Neural cell (in vitro differentiated cells): ENCODE measurements at regions not wholly inside any gene's neighbourhood (a gene's known extent, or its start where the extent isn't known, plus 50 kb on each side); places are given as distances from the start of the nearest gene placed in this dataset.

Experiments
- H2AFZ ChIP-seq: fragments of 200-600, 300-800 bp; sonication (generic), shearing (Covaris generic); 2 replicates; pipeline ENCODE4 v1.6.0; 2014; ENCODE audit warnings: low read depth, mild to moderate bottlenecking, antibody characterized with exemption, low read length, moderate library complexity
- H3F3A ChIP-seq: fragments of 200-600 bp; shearing (Covaris generic); 2 replicates; pipeline ENCODE4 v1.6.1; 2016; ENCODE audit warnings: mild to moderate bottlenecking, moderate library complexity, mixed read lengths, antibody characterized with exemption, low read length; ENCODE audit not compliant: insufficient read depth, poor library complexity, severe bottlenecking
- H3K27ac ChIP-seq: fragments of 200-600, 300-800 bp; sonication (generic), shearing (Covaris generic); 2 replicates; pipeline ENCODE4 v1.5.1; 2014; ENCODE audit warnings: mild to moderate bottlenecking, low read length, moderate library complexity
- H3K27me3 ChIP-seq: fragments of 300-800, 200-600 bp; sonication (generic), shearing (Covaris generic); 2 replicates; pipeline ENCODE4 v1.6.0; 2014; ENCODE audit warnings: mild to moderate bottlenecking, low read depth, low read length, moderate library complexity; ENCODE audit not compliant: insufficient read depth
- H3K36me3 ChIP-seq: fragments of 300-800, 200-600 bp; sonication (generic), shearing (Covaris generic); 2 replicates; pipeline ENCODE4 v1.5.1; 2014; ENCODE audit warnings: mild to moderate bottlenecking, antibody characterized with exemption, low read length, moderate library complexity; ENCODE audit not compliant: insufficient read depth
- H3K4me2 ChIP-seq: fragments of 300-800, 200-600 bp; sonication (generic), shearing (Covaris generic); 2 replicates; pipeline ENCODE4 v1.6.0; 2014; ENCODE audit warnings: mild to moderate bottlenecking, low read length
- H3K4me3 ChIP-seq: fragments of 300-800, 200-600 bp; sonication (generic), shearing (Covaris generic); 2 replicates; pipeline ENCODE4 v1.5.1; 2014; ENCODE audit warnings: mild to moderate bottlenecking, low read length, moderate library complexity
- H3K79me2 ChIP-seq: fragments of 200-600 bp; shearing (Covaris generic); replicated peaks from 2 replicates; pipeline ENCODE4 v1.6.0; 2014; ENCODE audit warnings: mild to moderate bottlenecking, low read length, moderate library complexity; ENCODE audit not compliant: insufficient read depth
- H3K9ac ChIP-seq: fragments of 300-800, 200-600 bp; sonication (generic), shearing (Covaris generic); 2 replicates; pipeline ENCODE4 v1.6.1; 2016; ENCODE audit warnings: mild to moderate bottlenecking, low read length, mixed read lengths
- H3K9me2 ChIP-seq: fragments of 200-600 bp; shearing (Covaris generic); 2 replicates; pipeline ENCODE4 v1.6.1; 2016; ENCODE audit warnings: mild to moderate bottlenecking, low read length, mixed read lengths; ENCODE audit not compliant: insufficient read depth
- H3K9me3 ChIP-seq: fragments of 200-600, 300-800 bp; sonication (generic), shearing (Covaris generic); 2 replicates; pipeline ENCODE4 v1.6.1; 2016; ENCODE audit warnings: mild to moderate bottlenecking, mixed run types, low read length, moderate library complexity, mixed read lengths
- H4K20me1 ChIP-seq: fragments of 200-600 bp; shearing (Covaris generic); 2 replicates; pipeline ENCODE4 v1.6.1; 2016; ENCODE audit warnings: mild to moderate bottlenecking, mixed run types; ENCODE audit not compliant: insufficient read depth
- EP300 ChIP-seq: fragments of 450-650 bp; conservative IDR thresholded peaks from 2 replicates; pipeline ENCODE4 v1.6.1; 2014; ENCODE audit warnings: antibody characterized with exemption, mild to moderate bottlenecking, moderate library complexity; ENCODE audit not compliant: poor library complexity, severe bottlenecking
- EZH2 ChIP-seq: fragments of 200-600, 300-800 bp; shearing (Covaris generic), sonication (generic); IDR thresholded peaks from 2 replicates; pipeline ENCODE4 v1.6.1; 2014; ENCODE audit warnings: antibody characterized with exemption, low read length, borderline replicate concordance, mild to moderate bottlenecking; ENCODE audit not compliant: insufficient read depth, poor library complexity, severe bottlenecking
- MXI1 ChIP-seq: fragments of 450-650 bp; conservative IDR thresholded peaks from 2 replicates; pipeline ENCODE4 v1.6.1; 2014; ENCODE audit warnings: antibody characterized with exemption, mild to moderate bottlenecking; ENCODE audit not compliant: poor library complexity, severe bottlenecking
- POLR2AphosphoS5 ChIP-seq: IDR thresholded peaks from 2 replicates; pipeline ENCODE4 v1.6.1; 2012
- RAD21 ChIP-seq: fragments of 450-650 bp; conservative IDR thresholded peaks from 2 replicates; pipeline ENCODE4 v1.6.1; 2014; ENCODE audit warnings: antibody characterized with exemption, mild to moderate bottlenecking, moderate library complexity
- SMC3 ChIP-seq: fragments of 450-650 bp; conservative IDR thresholded peaks from 2 replicates; pipeline ENCODE4 v1.6.1; 2014; ENCODE audit warnings: antibody characterized with exemption, mild to moderate bottlenecking, moderate library complexity; ENCODE audit not compliant: poor library complexity
- TAF1 ChIP-seq: IDR thresholded peaks from 2 replicates; pipeline ENCODE4 v1.6.1; 2012; ENCODE audit warnings: low read depth
- TF ChIP-seq, protein P1 (sequence below): fragments of 450-650 bp; IDR thresholded peaks from 2 replicates; pipeline ENCODE4 v1.5.1; 2014; ENCODE audit warnings: antibody characterized with exemption, mild to moderate bottlenecking, moderate library complexity; ENCODE audit not compliant: poor library complexity, severe bottlenecking
- TF ChIP-seq, protein P2 (sequence below): IDR thresholded peaks from 2 replicates; pipeline ENCODE4 v1.6.1; 2012; ENCODE audit warnings: borderline replicate concordance

DNA sequence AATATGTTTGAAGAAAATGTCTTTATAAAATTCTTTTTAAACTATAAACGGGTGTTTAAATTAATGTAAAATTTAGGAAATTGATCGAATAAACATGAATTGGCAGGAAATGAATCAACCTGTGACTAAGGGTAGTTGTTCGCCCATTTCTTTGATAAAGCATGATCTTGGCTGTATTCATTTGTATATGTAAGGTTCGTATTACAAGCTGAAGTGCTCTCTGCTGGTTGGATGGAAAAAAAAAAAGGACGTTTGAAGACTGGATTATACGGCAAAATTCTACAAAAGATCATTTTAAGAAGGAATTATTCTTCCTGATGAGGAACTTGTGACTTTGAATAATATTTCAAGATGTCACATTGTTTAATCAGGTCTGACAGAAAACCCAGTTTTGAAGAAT is 185.4 kb upstream of the ANK3 start:
- Histone ChIP-seq H3K4me3 (no peak overlapping the region), H4K20me1 (no peaks in the 10 kb centered on the region), H3K9me3 (no peaks in the 10 kb centered on the region), H3K9me2 (no peaks in the 10 kb centered on the region), H3K9ac (no peak overlapping the region), H3K27me3 (no peaks in the 10 kb centered on the region), H3K27ac (no peak overlapping the region), H3K36me3 (no peaks in the 10 kb centered on the region), H3K4me2 (no peak overlapping the region), H3F3A (peaks cover 6% of the 10 kb centered on the region), H2AFZ (no peak overlapping the region), H3K79me2 (peaks cover 23% of the 10 kb centered on the region)
- TF ChIP-seq TAF1 = no peak
- no peak for TF ChIP-seq MXI1
- TF ChIP-seq EP300 = no peak
- TF ChIP-seq RAD21 = no peak
- TF ChIP-seq POLR2AphosphoS5 = no peak
- no peak for TF ChIP-seq SMC3
- no peak for TF ChIP-seq EZH2
- TF ChIP-seq, protein P1, sequence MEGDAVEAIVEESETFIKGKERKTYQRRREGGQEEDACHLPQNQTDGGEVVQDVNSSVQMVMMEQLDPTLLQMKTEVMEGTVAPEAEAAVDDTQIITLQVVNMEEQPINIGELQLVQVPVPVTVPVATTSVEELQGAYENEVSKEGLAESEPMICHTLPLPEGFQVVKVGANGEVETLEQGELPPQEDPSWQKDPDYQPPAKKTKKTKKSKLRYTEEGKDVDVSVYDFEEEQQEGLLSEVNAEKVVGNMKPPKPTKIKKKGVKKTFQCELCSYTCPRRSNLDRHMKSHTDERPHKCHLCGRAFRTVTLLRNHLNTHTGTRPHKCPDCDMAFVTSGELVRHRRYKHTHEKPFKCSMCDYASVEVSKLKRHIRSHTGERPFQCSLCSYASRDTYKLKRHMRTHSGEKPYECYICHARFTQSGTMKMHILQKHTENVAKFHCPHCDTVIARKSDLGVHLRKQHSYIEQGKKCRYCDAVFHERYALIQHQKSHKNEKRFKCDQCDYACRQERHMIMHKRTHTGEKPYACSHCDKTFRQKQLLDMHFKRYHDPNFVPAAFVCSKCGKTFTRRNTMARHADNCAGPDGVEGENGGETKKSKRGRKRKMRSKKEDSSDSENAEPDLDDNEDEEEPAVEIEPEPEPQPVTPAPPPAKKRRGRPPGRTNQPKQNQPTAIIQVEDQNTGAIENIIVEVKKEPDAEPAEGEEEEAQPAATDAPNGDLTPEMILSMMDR = no peak
- TF ChIP-seq, protein P2, sequence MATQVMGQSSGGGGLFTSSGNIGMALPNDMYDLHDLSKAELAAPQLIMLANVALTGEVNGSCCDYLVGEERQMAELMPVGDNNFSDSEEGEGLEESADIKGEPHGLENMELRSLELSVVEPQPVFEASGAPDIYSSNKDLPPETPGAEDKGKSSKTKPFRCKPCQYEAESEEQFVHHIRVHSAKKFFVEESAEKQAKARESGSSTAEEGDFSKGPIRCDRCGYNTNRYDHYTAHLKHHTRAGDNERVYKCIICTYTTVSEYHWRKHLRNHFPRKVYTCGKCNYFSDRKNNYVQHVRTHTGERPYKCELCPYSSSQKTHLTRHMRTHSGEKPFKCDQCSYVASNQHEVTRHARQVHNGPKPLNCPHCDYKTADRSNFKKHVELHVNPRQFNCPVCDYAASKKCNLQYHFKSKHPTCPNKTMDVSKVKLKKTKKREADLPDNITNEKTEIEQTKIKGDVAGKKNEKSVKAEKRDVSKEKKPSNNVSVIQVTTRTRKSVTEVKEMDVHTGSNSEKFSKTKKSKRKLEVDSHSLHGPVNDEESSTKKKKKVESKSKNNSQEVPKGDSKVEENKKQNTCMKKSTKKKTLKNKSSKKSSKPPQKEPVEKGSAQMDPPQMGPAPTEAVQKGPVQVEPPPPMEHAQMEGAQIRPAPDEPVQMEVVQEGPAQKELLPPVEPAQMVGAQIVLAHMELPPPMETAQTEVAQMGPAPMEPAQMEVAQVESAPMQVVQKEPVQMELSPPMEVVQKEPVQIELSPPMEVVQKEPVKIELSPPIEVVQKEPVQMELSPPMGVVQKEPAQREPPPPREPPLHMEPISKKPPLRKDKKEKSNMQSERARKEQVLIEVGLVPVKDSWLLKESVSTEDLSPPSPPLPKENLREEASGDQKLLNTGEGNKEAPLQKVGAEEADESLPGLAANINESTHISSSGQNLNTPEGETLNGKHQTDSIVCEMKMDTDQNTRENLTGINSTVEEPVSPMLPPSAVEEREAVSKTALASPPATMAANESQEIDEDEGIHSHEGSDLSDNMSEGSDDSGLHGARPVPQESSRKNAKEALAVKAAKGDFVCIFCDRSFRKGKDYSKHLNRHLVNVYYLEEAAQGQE = no peak

DNA sequence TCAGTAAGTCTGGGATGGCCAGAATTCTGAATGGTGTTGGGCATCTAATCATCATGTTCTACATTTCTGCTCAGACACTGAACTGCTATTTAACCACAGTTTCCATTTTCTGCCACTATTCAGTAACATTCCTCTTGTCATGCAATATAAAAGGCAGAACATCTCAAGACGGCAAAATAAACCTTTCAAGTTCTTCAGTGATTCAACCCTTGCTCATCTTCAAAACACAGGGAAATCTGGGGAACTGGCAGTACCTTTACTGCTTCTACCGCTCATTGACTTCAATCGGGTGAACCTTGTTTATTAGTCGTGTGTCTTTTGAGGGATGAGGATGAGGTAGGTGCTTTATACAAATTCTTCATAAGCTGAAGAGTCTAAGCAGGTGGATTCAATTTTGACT is 184.7 kb upstream of the ANK3 start:
- H4K20me1 ChIP-seq = no peaks in the 10 kb centered on the region

More for the DNA sequence above, 184.7 kb upstream of the ANK3 start:
- TF ChIP-seq TAF1 = no peak
- TF ChIP-seq, protein P2 = no peak
- TF ChIP-seq MXI1 = no peak
- no peak for TF ChIP-seq EP300
- TF ChIP-seq, protein P1 = no peak
- no peak for TF ChIP-seq EZH2
- no peak for TF ChIP-seq RAD21
- TF ChIP-seq SMC3 = no peak
- no peak for TF ChIP-seq POLR2AphosphoS5
- Histone ChIP-seq H3K9me3 (no peaks in the 10 kb centered on the region), H3K4me3 (peak overlapping the region; percentile 82), H3K4me2 (peak overlapping the region; percentile 84), H3K9me2 (no peaks in the 10 kb centered on the region), H3F3A (peaks cover 6% of the 10 kb centered on the region), H3K27ac (peak overlapping the region; percentile 99), H2AFZ (no peak overlapping the region), H3K79me2 (peaks cover 30% of the 10 kb centered on the region), H3K9ac (no peak overlapping the region), H3K27me3 (no peaks in the 10 kb centered on the region), H3K36me3 (no peaks in the 10 kb centered on the region)
